ENCODE measurements at regions not wholly inside any gene's neighbourhood (a gene's known extent, or its start where the extent isn't known, plus 50 kb on each side); places are given as distances from the start of the nearest gene placed in this dataset.

DNA sequence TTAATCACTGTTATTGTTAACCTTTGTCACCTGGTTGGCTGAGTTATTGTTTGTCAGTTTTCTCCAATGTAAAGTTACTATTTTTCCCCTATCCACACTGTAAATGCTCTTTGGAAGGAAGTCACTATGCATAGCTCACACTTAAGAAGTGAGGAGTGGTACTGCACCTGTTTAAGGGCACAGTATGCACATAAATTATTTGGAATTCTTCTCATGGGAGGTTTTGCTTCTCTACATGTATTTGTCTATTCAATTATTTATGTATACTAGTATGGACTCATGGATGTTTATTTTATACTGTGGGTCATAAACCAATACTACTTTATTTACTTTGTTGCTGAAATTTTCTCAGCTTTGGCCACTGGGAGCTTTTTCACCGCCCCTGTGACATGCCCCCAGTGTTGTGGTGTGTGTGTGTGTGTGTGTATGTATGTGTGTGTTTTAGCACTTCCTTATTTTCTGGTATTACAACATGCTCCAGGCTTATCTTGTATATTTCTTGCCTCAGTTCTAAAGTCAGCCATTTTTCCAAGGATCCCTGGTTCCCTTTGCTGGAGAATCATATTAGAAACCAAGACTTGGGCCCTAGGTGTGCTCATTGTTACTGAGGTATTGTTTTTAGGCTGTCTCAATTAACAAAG is 290.5 kb downstream of the KBTBD8 start:
- Histone ChIP-seq H3K4me2 (ENCODE audit: insufficient read depth in 1 of 2, low read depth in 2 of 2, low read length in 2 of 2) (no peak overlapping the region), H2BK5ac (ENCODE audit: low read depth, low read length) (no peak overlapping the region), H3K23me2 (ENCODE audit: low read depth, low read length) (no peaks in the 10 kb centered on the region), H3K9ac (replicated peaks in 1 of 4; ENCODE audit: extremely low read depth in 1 of 4, low read depth in 3 of 4, low read length in 3 of 4) (no peak overlapping the region), H4K5ac (ENCODE audit: insufficient read length, low read depth, low read length) (no peak overlapping the region), H4K8ac (ENCODE audit: extremely low read depth, insufficient read depth, low read length) (no peak overlapping the region), H3K27me3 (replicated peaks in 1 of 4; ENCODE audit: control insufficient read depth in 3 of 4, extremely low read depth in 1 of 4, insufficient read depth in 3 of 4, low read length in 3 of 4) (no peaks in the 10 kb centered on the region), H3K56ac (replicated peaks; ENCODE audit: insufficient read length, low read depth, low read length) (no peak overlapping the region), H3K14ac (ENCODE audit: insufficient read length) (no peak overlapping the region), H2BK20ac (ENCODE audit: low read length) (no peak overlapping the region), H3K9me3 (ENCODE audit: insufficient read depth in 2 of 2, low read depth in 1 of 2, low read length in 1 of 2) (no peaks in the 10 kb centered on the region), H2AFZ (ENCODE audit: low read length) (no peak overlapping the region), H2BK12ac (ENCODE audit: low read depth, low read length) (no peak overlapping the region), H2BK120ac (replicated peaks; ENCODE audit: low read depth, low read length) (no peak overlapping the region), H3K4me3 (ENCODE audit: extremely low read depth in 1 of 4, insufficient read depth in 2 of 4, low read depth in 3 of 4, low read length in 4 of 4) (no peak overlapping the region), H3K23ac (ENCODE audit: insufficient read length) (no peak overlapping the region), H3K79me1 (ENCODE audit: low read depth, low read length) (no peaks in the 10 kb centered on the region), H2AK5ac (ENCODE audit: low read depth, low read length) (no peak overlapping the region), H4K91ac (replicated peaks; ENCODE audit: insufficient read length, low read length) (no peak overlapping the region), H3K79me2 (ENCODE audit: control insufficient read depth in 1 of 2, insufficient read depth in 2 of 2, low read length in 2 of 2) (no peaks in the 10 kb centered on the region), H3K4ac (replicated peaks; ENCODE audit: insufficient read length, low read depth, low read length) (no peak overlapping the region), H3K4me1 (replicated peaks in 1 of 4; ENCODE audit: control insufficient read depth in 3 of 4, insufficient read depth in 4 of 4, low read length in 3 of 4) (no peaks in the 10 kb centered on the region), H4K20me1 (replicated peaks in 1 of 2; ENCODE audit: control insufficient read depth in 1 of 2, insufficient read depth in 2 of 2, low read length in 2 of 2) (no peaks in the 10 kb centered on the region), H3K27ac (ENCODE audit: low read depth, low read length) (no peak overlapping the region), H3K36me3 (ENCODE audit: control insufficient read depth in 2 of 4, insufficient read depth in 4 of 4, low read length in 3 of 4) (no peaks in the 10 kb centered on the region), H3K18ac (ENCODE audit: extremely low read depth, low read length) (no peak overlapping the region), H2BK15ac (ENCODE audit: low read length) (no peak overlapping the region)
- DNase-seq (ENCODE audit: low read depth in 1 of 2, low spot score in 2 of 2): no peak
- FAIRE-seq: no peak
- TF ChIP-seq CHD2 (IDR thresholded peaks at IDR 0.05; ENCODE audit: low read length) (no peak), FOSL1 (IDR thresholded peaks at IDR 0.05; ENCODE audit: insufficient read depth, low read depth, low read length) (no peak), SP4 (IDR thresholded peaks at IDR 0.05; ENCODE audit: low read length) (no peak), SP1 (IDR thresholded peaks at IDR 0.05; ENCODE audit: low read depth, low read length) (no peak), PHF8 (conservative IDR thresholded peaks at IDR 0.05; ENCODE audit: low read depth, low read length) (no peak), RAD21 (IDR thresholded peaks at IDR 0.05 in 1 of 2, conservative IDR thresholded peaks at IDR 0.05 in 1 of 2; ENCODE audit: low read depth in 2 of 2, low read length in 2 of 2) (no peak)
- TF ChIP-seq, protein P1, sequence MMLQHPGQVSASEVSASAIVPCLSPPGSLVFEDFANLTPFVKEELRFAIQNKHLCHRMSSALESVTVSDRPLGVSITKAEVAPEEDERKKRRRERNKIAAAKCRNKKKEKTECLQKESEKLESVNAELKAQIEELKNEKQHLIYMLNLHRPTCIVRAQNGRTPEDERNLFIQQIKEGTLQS (IDR thresholded peaks at IDR 0.05; ENCODE audit: insufficient read depth, low read depth, low read length): no peak
- ChIA-PET POLR2A (ENCODE audit: partially characterized antibody) (no interaction called here), CTCF (ENCODE audit: partially characterized antibody) (interaction anchor here (1.1 kb wide), 1 partner anchor 175 kb away, joined by 3 read pairs; no protein-coding TSS in a partner anchor)
- 83% methylated on average over 1 of the region's 1 CpG; no CpG with 5 or more reads in 1 of the 2 experiments for WGBS, 2 experiments (ENCODE audit: extremely low coverage in 1 of 2, insufficient coverage in 1 of 2, insufficient read length in 1 of 2, insufficient replicate concordance in 2 of 2, low coverage in 1 of 2, low lambda C conversion rate in 2 of 2, missing lambda C conversion rate in 1 of 2)

Data from H1 (cell line).